GM18505 (cell line): ENCODE measurements at regions not wholly inside any gene's neighbourhood (a gene's known extent, or its start where the extent isn't known, plus 50 kb on each side); places are given as distances from the start of the nearest gene placed in this dataset.

Experiments used
- ATAC-seq: cut with Tn5 transposase; IDR thresholded peaks from one replicate; pipeline ENCODE4 v1.9.1; 2021; ENCODE audit not compliant: unreplicated experiment
- POLR2A ChIP-seq: IDR thresholded peaks from 4 replicates; pipeline ENCODE4 v1.6.1; 2011; ENCODE audit warnings: borderline replicate concordance; ENCODE audit not compliant: insufficient read depth, insufficient read length; ENCODE audit errors: extremely low read depth

DNA sequence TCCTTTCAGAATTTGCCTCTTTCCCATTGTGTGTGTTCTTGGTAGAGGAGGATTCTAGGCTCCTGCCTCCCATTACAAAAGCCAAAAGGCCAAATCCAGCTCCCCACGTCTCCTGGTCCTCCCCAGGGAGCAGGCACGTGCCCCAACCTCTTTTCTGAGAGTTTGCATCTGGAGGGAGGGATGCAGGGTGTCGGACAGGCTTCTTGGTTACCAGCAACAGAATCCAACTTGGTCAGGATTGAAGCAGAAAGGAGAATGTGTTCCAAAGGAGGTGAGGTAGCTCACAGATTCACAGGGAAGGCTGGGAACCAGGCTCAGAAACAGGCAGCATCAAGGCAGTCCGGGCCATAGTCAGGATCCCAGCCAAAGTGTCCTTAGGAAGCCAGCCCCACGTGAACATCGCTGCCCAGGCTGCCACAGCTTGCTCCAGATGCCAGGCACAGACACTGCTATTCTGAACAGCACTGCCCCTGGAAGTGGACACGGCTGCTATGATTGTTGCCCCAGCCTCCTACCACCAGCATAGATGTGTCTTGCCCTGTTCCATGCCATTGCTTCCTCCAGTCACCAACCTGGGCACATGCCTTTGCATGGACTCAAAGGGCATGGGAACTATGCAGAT lies 264.2 kb upstream of the ZMIZ1 start:
- ATAC-seq, result no peak
- no peak for TF ChIP-seq POLR2A

DNA sequence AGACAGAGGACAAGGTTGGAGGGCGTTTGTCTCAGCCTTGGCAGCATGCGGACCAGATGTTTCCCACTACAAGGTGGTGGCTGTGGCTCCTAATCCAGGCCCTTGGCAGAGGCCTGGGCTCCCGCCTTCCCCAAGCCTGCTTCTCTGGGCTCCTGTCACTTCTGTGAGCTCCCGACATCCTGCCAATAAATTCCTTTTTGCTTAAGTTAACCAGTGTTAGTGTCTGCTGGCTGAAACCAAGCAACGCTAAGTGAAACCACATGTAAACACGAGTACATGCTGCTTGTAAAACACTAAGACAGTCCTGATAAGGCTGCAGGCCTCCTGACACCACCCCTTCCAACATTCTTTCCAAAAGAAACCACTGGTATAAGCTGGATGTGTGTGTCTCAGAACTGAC lies 263.6 kb upstream of the ZMIZ1 start:
- no peak for ATAC-seq

DNA sequence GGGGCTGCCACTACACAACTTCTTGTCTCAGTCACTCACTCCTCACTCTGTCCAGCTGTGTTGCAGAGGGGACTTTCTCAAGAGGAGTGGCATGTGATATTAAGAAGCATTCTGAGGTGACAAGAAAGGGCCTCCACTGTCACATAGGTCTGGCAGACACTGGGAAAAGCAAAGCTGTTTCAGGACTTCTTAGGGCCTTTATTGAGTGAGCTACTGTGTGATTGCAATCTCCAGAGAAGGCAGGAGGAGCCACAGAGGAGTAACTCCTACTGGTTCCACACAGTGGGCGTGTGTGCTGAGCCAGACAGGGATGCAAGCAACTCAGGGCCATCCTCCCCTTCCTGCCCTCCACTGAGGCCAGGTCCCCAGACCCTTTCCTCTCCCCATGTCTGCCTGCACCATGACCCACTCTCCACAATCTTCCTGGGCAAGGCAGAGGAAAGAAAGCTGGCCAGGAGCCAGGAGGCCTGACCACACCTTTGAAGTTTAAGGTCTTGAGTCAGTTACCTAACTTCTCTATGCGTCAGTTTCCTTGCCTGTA lies 262.0 kb upstream of the ZMIZ1 start:
- no peak for ATAC-seq
- TF ChIP-seq POLR2A, result no peak

More for the DNA sequence above, 263.6 kb upstream of the ZMIZ1 start:
- no peak for TF ChIP-seq POLR2A

DNA sequence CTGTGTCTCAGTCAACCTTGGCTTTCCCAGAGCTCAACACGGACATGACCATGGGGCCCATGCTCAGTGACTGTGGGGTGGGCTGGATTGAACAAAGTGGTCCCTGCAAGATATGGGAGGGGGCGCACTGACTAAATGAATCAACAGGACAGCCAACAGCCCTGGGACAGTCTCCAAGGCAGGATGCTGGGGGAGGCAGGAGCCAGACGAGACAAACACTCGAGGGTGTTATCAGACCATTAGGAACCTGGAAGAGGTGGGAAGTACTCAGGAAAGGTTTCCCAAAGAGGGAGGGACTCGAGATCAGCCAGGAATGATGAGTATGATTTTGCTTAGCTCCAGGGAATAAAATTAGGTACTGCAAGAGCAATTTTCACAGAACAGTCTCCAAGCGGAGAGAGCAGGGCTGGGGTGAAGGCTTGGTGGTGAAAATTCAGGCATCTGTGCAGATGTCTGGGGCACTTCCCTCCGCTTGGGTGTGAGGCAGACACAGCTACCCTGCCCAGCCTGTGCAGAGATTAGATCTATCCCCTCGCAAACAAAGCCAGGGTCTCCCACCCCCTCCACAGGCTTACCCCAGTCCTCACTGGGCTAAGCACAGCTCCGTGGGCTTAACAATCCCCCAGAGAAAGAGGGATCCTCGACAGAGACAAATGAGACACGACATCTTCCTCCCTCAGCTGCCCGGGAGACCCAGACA lies 261.1 kb upstream of the ZMIZ1 start:
- no peak for ATAC-seq
- TF ChIP-seq POLR2A, result no peak

DNA sequence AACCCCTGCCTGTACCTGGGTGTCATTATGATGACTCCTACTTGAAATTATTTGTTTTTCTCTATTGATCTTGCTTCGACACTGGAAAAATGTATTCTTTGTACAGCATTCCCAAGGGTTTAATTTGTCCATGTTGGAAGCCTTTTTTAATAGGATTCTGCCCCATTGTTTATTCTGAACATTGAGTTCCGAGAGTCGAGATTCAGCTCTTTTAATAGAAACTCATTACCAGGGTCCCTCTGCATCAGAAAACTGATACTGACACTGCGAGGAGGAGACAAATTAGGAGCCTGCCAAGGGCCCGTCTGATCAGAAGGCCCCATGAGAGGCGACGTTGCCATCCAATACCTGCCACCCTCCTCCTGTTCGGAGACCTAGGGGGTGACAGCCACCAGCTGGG lies 260.5 kb upstream of the ZMIZ1 start:
- ATAC-seq, result no peak
- no peak for TF ChIP-seq POLR2A

DNA sequence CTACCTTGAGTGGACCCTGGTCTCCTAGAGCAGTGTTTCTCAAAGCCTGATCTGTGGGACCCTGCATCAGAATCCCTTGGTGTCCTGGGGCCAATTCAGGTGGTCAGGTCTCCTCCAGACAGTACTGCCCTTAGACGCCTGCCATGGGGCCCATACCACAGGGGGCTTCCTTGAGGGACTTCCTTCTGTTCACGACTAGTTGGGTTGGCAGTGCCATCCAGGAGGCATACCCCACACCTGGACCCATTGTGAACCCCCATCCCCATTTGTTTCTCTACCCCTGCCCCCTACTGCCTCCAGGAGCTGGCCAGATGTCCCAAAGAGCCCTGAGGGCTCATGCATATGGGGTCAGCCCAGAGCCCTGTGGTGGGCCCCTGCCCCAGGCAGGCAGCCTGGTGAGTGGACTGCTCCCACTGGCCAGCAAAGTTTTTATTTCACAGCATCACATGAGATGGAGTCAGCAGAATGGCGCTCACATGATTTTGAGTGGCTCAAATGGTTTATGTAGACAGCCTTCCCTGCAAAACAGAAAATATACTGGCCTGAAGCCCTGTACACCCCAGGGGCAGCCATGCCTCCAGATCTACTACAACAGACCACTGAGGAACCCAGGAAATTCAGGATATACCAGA lies 259.9 kb upstream of the ZMIZ1 start:
- no peak for TF ChIP-seq POLR2A

DNA sequence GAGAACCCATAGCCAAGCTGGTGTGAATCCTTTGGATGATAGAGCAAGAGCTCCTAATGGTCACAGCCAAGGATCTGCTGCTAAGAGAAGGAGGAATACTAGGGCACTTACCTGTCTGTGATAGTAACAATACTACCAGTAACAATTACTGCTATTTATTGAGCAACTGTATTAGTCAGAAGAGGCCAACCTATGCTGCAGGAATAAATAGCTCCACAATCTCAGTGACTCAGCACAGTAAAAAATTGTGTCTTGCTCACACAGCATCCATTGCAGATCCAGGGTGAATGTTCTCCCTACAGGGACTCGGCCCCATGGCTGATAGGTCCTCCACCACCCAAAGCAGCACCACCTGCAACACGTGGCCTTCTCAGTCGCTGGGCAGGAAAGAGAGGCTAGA lies 257.6 kb upstream of the ZMIZ1 start:
- ATAC-seq, result no peak
- no peak for TF ChIP-seq POLR2A

More for the DNA sequence above, 259.9 kb upstream of the ZMIZ1 start:
- ATAC-seq, result no peak

DNA sequence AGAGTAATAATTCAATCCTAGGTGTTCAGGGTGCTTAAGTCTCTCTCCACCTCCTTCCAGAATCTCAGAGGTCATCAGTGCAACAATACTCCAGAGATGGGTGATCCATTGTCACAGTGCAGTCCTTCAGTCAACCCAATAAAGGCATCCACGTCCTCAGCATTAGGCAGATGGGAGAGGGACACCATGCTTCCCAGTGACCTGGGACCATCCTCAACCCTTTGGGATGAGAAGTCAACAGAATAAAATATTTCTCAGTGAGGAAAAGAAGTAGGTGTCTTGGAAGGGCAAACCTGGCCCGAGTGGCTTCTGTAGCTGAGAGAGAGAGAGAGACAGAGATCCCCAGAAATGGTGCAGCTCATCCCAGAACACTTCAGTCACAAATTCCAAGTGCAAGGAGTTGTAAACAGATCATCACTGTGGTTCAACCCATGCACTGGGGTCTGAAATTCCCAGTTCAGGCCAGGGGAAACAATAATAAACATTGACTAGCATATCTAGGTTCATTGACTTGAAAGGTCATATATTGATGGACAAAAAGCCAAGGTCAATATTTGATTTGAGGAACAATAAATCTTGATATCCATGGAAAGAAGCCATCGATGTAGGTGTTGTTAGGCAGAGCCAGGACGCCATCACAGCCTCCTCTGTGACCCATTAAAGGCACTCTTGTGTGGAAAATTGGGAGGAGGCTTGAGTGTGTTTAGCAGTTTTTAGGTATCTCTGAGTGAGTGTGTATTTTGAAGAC lies 256.0 kb upstream of the ZMIZ1 start:
- no peak for TF ChIP-seq POLR2A
- no peak for ATAC-seq

DNA sequence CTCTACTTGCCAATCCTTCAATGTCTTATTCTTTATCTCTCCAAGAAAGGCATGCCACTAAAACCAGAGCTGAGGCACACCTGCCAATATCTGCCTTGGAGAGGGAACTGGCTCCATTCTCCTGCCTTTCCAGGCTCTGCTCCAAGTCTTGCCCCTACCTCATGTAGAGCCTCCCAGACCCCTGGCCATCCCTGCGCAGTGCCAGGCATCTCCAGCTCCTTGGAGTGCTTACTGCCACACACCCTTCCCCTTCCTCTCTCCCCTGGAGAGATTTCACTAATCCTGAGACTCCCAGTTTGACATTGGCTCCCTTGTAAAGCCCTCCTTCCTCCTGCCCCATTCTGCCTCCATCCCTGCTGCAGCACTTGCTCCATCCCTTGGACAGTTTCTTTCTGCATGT lies 255.2 kb upstream of the ZMIZ1 start:
- no peak for ATAC-seq
- TF ChIP-seq POLR2A, result no peak

DNA sequence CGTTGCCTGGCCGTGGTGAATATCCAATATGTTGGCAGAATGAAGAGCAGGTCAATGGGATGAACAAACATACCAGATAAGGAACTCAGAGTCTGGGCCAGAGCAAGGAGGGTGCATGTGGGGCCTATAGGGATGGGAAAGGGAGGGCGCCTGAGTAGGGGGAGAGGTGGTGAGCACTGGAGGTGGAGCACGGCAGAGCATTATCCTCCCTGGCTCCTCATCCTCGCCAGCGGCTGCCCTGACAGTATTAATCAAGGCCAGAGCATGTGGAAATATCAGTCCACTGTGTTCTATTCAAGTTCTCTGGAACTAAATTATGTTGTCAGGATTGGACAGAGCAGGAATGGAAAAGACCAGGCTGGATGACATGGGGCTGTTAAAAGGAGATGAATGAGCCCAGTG lies 254.8 kb upstream of the ZMIZ1 start:
- TF ChIP-seq POLR2A, result no peak
- ATAC-seq, result no peak

DNA sequence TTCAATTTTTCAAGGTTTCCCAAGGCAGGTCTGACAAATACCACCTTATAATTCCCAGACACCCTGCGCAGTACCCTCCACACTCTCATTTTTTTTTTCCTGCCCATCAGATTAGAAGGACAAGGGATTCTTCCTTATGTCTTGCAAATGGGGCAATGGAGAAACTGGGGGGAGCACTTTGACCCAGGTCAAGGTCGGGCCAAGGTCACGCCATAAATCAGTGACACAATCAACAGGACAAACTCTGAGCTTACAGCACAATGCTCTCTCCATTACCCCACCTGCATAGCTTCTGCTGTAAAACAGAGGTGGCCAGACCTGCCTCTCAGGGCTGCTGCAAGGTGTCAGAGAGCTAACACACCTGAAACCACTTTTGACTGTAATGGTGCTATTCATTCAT lies 254.4 kb upstream of the ZMIZ1 start:
- ATAC-seq, result no peak
- no peak for TF ChIP-seq POLR2A

DNA sequence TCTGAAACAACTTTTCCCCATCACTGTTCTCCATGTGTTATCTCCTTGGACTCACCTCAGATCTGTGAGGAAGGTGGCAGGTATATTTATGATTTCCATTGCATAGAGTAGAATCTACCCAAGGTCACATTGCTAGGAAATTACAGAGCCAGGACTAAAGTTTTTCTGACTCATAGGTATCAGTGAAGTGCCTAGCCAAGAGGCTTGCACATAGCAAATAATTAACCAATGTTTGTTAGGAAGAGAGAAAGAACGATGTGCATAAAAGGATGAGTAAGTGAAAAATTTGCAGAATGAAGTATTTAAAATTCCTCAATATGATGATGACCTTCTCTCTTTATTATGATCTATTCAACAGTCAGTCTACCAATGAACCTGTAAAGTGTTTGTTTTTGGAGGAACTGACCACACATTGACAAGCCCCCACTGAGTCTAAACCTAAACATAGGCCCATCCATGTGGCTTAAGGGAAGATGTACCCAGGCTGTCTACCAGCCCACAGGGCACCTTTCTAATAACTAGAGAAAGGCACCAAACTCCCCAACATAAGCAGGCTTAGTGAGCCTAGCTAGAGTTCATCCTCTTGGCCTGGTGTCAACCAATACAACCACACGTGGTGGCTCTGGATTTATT lies 252.9 kb upstream of the ZMIZ1 start:
- TF ChIP-seq POLR2A, result no peak
- no peak for ATAC-seq

DNA sequence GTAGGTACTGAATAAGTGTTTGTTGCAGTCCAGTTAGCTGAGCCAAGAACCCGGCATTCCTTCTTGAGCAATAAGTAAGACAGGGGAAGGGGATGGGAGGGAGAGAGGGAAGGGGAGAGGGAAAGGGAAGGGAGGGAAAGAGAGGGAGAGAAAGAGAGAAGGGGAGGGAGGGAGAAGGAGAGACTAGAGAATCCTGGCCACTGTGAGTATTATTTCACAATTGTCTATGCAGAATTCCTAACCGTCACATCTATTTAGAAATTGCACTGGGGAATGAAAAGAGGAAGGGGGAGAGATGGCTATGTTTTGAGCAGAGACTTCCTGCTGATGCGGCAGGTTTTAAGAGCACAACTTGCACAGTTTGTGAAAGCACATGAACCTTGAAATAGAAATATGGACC lies 251.4 kb upstream of the ZMIZ1 start:
- ATAC-seq, result no peak
- TF ChIP-seq POLR2A, result no peak
